NCI-H748 (cell line): ENCODE measurements at regions not wholly inside any gene's neighbourhood (a gene's known extent, or its start where the extent isn't known, plus 50 kb on each side); places are given as distances from the start of the nearest gene placed in this dataset.

ENCODE experiments used
- DNase-seq: peaks from one replicate; lab custom pipeline; 2025; ENCODE audit not compliant: unreplicated experiment; lab: John Stamatoyannopoulos, UW

- no peak for DNase-seq
Observed at GRCh38 chr7:124692425-124692824, 73.2 kb downstream of the GPR37 start.

- no peak for DNase-seq
Observed at GRCh38 chr7:124690840-124691239, 74.8 kb downstream of the GPR37 start.

- no peak for DNase-seq
Observed at GRCh38 chr7:124689931-124690330, 75.7 kb downstream of the GPR37 start.

- DNase-seq: no peak
Observed at GRCh38 chr7:124689523-124689922, 76.1 kb downstream of the GPR37 start.

- no peak for DNase-seq
Observed at GRCh38 chr7:124688991-124689390, 76.6 kb downstream of the GPR37 start.

- DNase-seq: no peak
Observed at GRCh38 chr7:124686543-124687171, 78.9 kb downstream of the GPR37 start.

GRCh38 chr7:124681946-124682345, 83.6 kb downstream of the GPR37 start:
- no peak for DNase-seq

- no peak for DNase-seq
Observed at GRCh38 chr7:124680304-124680703, 85.3 kb downstream of the GPR37 start.

- no peak for DNase-seq
Observed at GRCh38 chr7:124679586-124680225, 85.9 kb downstream of the GPR37 start.

- no peak for DNase-seq
Observed at GRCh38 chr7:124679146-124679545, 86.4 kb downstream of the GPR37 start.

GRCh38 chr7:124674451-124674850, 91.1 kb downstream of the GPR37 start:
- no peak for DNase-seq

GRCh38 chr7:124672011-124672410, 93.6 kb downstream of the GPR37 start:
- DNase-seq: peak; percentile 50

GRCh38 chr7:124667312-124668153, 98.1 kb downstream of the GPR37 start:
- DNase-seq: peak; percentile 47

- DNase-seq: no peak
Observed at GRCh38 chr7:124662937-124663336, 102.7 kb downstream of the GPR37 start.

- DNase-seq: no peak
Observed at GRCh38 chr7:124662372-124662771, 103.2 kb downstream of the GPR37 start.

- peak; percentile 92 for DNase-seq
Observed at GRCh38 chr7:124655990-124656389, 109.6 kb downstream of the GPR37 start.

- DNase-seq: no peak
Observed at GRCh38 chr7:124652237-124652636, 113.4 kb downstream of the GPR37 start.

- DNase-seq: no peak
Observed at GRCh38 chr7:124651136-124651535, 114.5 kb downstream of the GPR37 start.

- no peak for DNase-seq
Observed at GRCh38 chr7:124649397-124650014, 116.1 kb downstream of the GPR37 start.

- no peak for DNase-seq
Observed at GRCh38 chr7:124647630-124648306, 117.8 kb downstream of the GPR37 start.

GRCh38 chr7:124645704-124646103, 119.9 kb downstream of the GPR37 start:
- DNase-seq: no peak
